ENCODE measurements at regions not wholly inside any gene's neighbourhood (a gene's known extent, or its start where the extent isn't known, plus 50 kb on each side); places are given as distances from the start of the nearest gene placed in this dataset.

DNA sequence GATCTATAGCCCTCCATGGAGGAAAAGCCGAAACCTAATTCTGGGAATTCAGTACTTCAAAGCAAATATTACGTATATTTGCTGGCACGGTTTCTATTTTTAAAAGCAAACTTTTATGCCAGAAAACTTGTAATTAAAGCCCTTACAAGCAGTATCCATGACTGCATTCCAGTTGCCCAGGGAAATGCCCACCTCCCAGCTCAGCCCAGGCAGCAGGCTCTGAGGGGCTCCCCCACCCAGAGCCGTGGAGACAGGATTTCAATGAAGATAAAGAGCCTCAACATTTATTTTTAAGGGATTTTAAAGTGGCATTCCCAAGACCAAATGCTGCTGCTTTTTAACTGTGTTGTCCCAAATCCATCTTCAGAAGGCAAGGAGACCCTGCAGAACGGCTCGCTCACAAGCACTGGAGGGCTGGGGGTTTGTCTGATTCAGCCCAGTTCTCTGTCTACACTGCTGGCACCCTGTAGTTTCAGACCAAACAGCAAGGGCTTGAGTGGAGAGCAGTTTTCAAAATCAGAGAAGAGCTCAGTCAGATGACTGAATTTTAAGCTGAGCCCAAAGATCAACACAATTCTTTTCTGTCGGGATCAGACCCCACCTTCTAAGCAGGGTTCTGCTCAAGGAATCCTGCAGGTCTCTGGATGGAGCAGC lies 105.1 kb downstream of the KCNF1 start:
- TF ChIP-seq, protein P1, sequence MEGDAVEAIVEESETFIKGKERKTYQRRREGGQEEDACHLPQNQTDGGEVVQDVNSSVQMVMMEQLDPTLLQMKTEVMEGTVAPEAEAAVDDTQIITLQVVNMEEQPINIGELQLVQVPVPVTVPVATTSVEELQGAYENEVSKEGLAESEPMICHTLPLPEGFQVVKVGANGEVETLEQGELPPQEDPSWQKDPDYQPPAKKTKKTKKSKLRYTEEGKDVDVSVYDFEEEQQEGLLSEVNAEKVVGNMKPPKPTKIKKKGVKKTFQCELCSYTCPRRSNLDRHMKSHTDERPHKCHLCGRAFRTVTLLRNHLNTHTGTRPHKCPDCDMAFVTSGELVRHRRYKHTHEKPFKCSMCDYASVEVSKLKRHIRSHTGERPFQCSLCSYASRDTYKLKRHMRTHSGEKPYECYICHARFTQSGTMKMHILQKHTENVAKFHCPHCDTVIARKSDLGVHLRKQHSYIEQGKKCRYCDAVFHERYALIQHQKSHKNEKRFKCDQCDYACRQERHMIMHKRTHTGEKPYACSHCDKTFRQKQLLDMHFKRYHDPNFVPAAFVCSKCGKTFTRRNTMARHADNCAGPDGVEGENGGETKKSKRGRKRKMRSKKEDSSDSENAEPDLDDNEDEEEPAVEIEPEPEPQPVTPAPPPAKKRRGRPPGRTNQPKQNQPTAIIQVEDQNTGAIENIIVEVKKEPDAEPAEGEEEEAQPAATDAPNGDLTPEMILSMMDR (IDR thresholded peaks at IDR 0.05) = no peak
- TF ChIP-seq POLR2A (IDR thresholded peaks at IDR 0.05) = no peak

All from thyroid gland (tissue), 4 donors.